ENCODE measurements at regions not wholly inside any gene's neighbourhood (a gene's known extent, or its start where the extent isn't known, plus 50 kb on each side); places are given as distances from the start of the nearest gene placed in this dataset.

GRCh38 chr3:170773682-170774425 lies 96.1 kb downstream of the RPL22L1 start:
- TF ChIP-seq, protein P1, sequence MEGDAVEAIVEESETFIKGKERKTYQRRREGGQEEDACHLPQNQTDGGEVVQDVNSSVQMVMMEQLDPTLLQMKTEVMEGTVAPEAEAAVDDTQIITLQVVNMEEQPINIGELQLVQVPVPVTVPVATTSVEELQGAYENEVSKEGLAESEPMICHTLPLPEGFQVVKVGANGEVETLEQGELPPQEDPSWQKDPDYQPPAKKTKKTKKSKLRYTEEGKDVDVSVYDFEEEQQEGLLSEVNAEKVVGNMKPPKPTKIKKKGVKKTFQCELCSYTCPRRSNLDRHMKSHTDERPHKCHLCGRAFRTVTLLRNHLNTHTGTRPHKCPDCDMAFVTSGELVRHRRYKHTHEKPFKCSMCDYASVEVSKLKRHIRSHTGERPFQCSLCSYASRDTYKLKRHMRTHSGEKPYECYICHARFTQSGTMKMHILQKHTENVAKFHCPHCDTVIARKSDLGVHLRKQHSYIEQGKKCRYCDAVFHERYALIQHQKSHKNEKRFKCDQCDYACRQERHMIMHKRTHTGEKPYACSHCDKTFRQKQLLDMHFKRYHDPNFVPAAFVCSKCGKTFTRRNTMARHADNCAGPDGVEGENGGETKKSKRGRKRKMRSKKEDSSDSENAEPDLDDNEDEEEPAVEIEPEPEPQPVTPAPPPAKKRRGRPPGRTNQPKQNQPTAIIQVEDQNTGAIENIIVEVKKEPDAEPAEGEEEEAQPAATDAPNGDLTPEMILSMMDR (optimal IDR thresholded peaks at IDR 0.05 in 1 of 3, IDR thresholded peaks at IDR 0.05 in 1 of 3, conservative IDR thresholded peaks at IDR 0.05 in 1 of 3; ENCODE audit: extremely low read depth in 1 of 3, insufficient read depth in 2 of 3, low read length in 3 of 3), result no peak
- TF ChIP-seq EZH2 (IDR thresholded peaks at IDR 0.05; ENCODE audit: low read length), result no peak
